GM18520 (cell line): ENCODE measurements at regions not wholly inside any gene's neighbourhood (a gene's known extent, or its start where the extent isn't known, plus 50 kb on each side); places are given as distances from the start of the nearest gene placed in this dataset.
"Not testable (repeated sequence)": the region's sequence is repeated elsewhere in the genome, so short reads cannot be mapped to it uniquely, and the experiment has no call there.

Source experiments
- ATAC-seq: cut with Tn5 transposase; IDR thresholded peaks from one replicate; pipeline ENCODE4 v1.9.1; 2021; ENCODE audit not compliant: unreplicated experiment

DNA sequence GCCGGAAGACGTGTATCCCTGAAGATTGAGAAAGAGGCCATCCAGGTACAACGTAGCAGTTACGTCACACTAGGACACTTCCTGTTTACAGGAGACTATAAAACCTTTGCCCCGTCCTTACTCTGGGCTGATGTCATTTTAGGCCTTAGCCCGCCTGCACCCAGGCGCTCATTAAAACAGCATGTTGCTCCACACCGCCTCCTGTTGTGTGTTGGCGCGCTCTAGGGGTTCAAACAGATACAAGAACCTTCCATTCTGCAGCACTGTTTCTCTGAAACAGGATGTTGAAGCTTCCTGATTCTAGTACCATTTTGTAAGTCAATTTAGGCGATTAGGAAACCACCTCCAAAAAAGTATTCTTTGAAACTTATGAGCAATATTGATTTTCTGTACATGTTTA is 722.1 kb downstream of the PCDH7 start:
- ATAC-seq, result no peak

DNA sequence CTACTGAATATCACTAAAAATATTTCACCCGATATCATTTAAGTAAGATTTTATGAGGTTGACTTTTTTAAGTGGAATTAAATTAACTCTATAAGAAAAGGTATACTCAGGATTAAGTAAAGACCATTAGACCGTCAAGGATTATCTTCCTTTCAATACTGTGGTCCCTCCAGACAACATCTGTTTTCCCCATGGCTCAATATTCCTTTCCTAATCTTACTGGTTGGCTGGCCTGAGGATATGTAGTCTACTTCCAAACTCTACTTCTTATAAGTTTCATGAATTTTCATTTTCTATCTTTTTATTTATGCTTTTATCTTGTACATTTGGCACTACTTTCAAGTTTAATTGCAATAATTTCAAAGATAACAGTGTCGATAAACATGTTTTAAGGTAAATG is 725.4 kb downstream of the PCDH7 start:
- ATAC-seq, result no peak

DNA sequence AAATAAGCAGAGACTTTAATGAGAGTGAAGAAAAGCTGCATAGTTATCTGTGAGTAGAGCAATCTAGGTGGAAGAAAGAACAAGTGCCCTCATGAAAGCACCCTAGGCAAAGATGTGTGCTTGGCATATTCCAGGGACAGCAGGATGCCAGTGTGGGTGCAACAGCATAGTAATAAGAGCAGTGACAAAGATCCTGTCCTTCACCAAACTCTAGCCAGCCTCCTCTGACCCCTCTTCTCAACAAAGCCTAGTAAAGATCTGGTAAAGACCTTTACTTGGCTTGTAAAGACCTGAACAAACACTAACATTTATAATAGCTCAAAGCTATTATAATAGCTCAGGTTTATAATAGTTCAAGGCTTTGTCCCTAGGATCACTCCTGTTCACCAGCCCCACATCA is 735.4 kb downstream of the PCDH7 start:
- ATAC-seq, result no peak

DNA sequence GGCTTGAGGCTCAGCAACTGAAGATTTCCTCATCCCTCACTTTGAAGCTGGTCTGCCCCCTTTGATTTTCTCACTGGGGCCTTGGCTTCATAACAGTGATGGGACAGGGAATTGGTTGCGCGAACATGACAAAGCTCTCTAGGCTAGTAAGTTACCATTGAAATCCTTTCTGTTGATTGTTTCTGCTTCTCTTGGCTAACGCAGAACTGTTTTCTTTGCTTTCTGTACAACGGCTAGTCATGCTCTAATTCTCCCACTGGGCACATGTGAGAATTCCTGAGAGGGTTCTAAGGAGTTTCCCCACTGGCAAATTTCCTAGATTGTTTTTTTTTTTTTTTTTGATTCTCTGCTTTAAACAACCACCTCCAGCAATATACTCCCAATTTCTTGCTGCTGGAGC is 738.6 kb downstream of the PCDH7 start:
- ATAC-seq, result no peak

DNA sequence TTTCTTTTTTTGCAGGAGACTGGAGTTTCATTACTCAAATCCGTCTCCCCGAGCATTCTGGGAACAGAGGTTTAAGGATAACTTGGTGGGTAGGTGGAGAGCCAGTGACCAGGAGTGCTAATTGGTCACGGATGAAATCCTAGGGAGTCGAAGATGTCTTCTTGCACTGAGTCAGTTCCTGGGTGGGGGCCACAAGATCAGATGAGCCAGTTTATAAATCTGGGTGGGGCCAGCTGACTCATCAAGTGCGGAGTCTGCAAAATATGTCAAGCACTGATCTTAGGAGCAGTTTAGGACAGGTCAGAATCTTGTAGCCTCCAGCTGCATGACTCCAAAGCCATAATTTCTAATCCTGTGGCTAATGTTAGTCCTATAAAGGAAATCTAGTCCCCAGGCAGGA is 741.3 kb downstream of the PCDH7 start:
- ATAC-seq, result no peak

DNA sequence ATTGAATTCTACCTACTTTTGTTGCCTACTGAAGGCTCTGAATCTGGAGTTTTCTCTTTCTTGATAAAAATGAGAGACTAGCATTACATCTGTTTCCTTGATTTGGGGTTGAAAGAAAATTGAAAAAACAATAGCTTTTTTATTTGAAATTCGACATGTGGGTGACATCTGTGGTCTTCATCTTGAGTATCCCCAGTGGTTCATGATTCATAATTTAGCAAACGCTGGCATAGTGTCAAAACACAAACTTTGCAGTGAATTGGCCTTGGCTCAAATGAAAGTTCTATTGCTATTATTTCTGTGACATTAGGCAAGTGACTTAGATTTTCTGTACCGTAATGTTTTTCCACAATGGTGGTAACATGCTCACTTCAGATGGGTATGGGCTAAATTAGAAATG is 747.6 kb downstream of the PCDH7 start:
- ATAC-seq, result no peak

DNA sequence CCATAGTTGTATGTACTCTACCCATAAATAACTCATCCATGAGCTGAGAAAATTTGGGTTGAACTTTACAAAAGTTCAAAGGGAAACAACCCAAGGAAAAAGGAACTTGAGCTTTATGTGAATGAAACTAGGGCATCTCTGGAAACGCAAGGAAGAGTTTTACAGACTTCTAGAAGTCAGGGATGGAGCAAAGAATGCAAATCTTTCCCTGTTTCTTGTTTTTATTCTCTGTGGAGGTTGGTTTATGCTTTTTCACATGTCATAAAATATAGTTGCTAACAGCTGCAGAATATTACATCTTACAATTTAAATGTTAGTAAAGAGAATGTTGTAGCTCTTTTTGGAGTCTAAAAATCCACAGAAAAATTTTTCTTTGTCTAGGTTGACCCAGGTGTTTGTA is 754.1 kb downstream of the PCDH7 start:
- no peak for ATAC-seq

DNA sequence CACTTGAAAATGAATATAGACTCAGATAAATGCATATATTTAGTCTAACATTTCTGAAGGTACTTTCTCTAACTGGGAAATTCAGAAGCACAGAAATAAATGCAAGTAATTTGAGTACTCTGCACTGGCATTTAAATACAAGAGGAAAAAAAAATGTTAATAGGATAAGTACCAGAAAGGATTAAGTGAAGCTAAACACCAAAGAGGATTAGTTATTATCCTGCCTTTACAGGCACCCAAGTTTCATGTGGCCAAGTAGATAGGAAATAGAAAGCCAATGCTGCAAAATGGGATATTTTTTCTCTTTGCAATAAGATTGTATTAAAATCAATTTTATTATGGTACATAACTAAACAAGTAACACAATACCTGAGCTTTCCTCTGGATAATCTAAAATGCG is 762.5 kb downstream of the PCDH7 start:
- ATAC-seq, result no peak

DNA sequence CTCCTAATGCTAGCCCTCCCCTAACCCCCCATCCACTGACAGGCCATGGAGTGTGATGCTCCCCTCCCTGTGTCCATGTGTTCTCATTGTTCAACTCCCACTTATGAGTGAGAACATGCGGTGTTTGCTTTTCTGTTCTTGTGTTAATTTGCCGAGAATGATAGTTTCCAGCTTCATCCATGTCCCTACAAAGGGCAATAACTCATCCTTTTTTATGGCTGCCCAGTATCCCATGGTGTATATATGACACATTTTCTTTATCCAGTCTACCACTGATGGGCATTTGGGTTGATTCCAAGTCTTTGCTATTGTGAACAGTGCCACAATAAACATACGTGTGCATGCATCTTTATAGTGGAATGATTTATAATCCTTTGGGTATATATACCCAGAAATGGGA is 779.0 kb downstream of the PCDH7 start:
- not testable (repeated sequence) for ATAC-seq

DNA sequence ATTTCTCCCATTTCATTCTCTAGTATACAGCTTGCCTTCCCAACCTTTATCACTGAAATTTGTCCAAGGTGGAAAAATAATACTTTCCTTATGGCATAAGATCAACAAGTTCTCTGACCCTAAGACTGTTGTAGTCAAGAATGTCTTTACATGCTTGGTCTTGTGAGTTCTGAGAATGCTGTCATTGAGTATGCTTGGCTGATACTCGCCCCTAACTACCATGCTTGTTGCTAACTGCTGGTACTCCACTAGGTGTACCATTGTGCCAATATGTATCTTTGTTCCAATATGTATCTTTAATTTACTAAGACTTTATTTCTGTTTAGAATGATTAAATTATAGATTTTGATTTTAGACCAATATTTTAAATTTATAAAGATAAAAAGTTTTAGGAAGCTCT is 796.4 kb downstream of the PCDH7 start:
- no peak for ATAC-seq

DNA sequence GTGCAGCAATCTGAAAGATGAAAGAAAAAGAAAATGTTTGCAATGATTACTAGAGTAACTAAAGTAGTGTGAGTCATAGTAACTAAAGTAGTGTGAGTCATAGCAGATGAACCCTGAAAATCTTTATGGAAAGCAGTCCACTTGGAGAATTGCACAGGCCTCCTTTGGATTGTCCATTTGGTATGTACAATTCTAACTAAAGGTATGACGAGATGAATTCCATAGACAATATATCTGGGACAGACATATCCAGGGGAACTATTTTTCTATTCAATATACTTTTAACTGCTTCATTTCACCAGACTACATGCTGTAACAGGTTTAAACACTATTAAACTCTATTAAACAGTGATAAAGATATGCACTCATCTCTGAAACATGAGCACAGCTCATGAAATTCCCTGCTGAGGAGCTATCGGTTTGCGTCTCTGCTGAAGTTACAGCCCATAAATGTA is 798.7 kb downstream of the PCDH7 start:
- ATAC-seq, result no peak

DNA sequence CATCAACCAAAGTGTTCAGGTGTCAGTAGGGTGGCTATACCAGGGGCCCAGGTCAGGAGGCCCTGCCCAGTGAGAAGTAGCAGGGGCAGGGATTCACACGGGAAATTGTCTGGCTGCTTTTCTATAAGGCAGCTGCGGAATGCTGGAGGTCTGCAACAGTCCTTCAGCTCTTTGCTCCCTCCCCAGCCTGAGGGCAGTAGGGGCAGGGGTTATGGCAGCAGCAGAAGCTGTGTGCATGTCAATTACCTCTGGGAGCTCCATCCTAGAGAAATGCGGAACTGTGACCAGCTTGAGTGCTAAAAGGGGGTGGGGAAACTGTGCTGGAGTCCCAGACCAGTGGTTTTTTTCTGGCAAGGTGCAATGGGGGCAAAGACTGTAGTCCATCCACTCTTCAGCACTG is 810.4 kb downstream of the PCDH7 start:
- no peak for ATAC-seq

DNA sequence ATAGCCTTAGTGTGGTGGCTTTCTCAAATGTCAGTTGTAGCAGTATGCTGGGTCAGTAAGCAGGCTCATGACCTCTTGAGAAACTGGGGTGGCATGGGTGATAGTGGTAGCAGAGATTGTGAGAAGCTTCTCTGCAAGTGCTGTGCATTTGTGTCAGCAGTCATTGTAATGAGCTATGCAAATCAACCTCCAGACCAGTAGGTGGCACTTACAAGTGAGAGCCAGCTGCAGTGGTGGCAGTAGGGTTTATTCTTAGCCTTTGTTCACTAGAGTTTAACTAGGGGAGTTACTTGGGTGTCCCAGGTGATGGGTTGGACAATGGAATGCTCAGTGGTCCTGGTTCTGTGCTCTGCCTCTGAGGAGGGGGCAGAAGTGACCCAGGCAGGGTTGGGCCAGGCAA is 818.7 kb downstream of the PCDH7 start:
- no peak for ATAC-seq

DNA sequence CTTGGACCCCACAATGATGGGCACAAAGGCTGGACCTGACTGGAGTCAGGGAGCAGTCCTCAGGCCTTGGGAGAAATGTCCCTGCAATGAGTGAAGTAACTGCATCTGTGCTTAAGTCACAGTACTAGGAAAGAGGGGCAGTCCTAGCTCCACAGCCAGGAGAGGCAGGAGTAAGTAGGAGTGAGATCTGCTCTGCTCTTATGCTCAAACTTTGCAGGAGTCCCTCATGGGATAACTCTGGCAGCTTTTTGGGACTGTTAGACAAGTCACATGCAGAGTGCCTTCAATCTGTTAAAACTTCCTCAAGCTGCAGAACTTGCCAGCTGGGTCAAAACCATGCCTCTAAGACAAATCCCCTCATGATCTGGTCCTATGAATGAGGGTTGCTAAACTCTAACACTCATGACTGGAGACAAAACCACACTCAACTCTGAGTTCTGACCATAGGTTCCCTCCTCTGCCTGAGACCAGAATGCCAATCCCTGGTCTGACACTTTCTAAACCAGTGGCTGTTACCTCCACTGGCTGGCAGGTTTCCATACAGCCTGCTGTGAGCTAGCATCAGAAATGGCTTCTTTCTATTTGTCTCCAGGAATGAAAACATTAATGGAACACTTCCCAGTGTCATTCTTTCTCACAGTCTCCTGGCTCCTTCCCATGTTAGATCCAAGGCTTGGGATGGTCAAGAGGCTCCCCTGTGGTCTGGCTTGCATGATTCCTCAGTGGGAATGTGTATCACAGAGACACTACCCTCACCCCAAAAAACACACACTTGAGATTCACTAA is 819.3 kb downstream of the PCDH7 start:
- no peak for ATAC-seq

DNA sequence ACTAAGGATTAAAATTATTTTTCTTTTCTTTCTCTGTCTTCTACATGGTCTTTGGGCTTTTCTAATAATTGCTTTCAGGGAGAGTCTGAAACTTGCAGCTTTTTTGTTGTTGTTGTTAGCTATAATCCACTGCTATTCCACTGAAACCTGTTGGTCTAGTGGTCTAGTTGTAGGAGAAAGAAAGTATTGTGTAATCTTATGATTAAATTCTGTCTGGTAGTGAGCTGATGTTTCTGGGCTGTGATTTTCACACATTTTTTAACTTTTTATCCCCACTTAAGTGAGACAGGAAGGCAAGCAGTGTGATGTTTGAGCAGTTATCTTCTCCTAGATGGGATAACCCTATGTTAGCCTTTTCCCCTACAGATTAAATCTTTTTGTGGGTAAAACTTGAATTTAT is 825.2 kb downstream of the PCDH7 start:
- ATAC-seq, result no peak

DNA sequence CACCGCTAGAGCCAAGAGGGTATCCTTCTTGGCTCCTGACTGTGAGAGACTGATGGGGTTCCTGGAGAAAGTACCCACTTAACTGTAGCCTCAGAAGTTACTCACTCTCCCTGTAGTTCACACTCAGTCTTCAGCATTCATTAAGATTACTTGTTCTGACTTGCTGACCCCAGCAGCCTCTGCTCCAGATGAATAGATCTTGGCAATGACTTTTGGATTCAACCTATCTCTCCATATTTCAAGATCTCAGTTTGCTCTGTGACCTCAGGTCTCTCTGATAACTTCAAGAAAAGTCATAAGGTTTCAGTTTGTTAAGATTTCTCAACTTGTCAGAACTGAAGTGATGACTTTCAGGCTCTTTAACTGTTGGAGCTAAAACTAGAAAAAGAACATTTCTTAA is 825.6 kb downstream of the PCDH7 start:
- no peak for ATAC-seq

DNA sequence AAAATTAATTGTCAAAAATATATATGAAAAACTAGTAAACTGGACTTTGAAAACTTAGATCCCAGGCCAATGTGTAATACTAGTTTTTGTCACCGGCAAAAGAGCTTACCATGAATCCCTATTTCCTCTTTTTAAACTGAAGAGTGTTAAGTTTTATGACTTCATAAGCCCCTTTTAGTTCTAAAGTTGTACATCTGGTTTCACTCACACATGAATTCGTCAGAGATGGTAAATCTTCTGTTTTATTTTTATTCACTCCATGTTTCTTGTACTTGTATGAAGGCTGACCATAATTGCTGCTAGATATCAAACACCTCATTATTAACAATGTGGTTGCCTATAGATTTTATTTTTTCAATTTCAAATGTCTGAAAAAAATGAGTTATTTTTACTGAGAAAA is 827.9 kb downstream of the PCDH7 start:
- ATAC-seq, result no peak

DNA sequence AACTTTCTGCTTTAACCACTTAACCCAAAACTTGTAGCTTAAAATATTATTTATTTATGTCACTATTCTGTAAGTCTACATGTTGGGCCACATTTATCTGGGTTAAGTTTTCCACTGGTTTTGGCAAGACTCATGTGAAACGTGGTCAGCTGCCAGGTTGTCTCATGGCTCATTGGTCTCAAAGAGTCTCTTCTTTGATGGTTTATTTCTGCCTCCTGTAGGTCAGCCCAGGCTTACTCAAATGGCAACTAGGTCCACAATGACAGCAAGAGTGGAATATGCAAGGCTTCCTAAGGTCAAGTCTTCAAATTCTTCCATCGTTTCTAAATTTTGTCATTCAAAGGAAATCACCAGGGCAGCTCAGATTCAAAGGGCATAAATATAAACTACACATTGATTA is 828.7 kb downstream of the PCDH7 start:
- ATAC-seq, result no peak

DNA sequence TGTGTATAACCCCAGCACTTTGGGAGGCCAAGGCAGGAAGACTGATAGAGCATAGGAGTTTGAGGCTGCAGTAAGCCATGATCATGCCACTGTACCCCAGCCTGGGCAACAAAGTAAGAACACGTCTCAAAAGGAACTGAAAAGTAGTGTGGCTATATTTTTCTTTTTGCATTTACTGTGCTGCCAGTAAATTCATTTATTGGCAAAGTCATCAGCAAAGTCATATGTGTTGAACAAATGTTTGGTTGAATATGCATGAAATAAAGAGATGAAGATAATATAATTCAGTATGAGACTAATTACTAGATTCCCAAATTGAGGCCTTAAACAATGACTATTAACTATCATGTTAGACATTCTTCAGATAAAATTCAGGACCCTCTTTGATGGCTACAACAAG is 829.1 kb downstream of the PCDH7 start:
- ATAC-seq, result no peak

DNA sequence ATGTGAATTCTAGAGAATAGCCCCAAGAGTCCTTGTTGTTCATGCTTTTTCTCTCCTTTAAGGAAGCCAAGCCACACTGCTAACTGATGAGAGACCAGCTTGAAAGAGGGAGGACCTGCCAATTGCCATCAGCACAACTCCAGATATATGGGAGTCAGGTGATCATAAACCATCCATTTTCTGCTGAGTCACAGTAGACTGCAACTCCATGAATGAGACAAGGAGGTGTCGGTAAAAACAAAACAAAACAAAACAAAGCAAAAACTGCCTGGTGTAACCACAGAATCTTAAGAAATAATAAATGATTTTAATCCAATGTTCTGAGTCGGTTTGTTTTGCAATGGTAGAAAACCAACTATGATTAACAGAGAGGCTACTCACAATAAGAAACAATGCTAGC is 837.3 kb downstream of the PCDH7 start:
- ATAC-seq, result no peak

DNA sequence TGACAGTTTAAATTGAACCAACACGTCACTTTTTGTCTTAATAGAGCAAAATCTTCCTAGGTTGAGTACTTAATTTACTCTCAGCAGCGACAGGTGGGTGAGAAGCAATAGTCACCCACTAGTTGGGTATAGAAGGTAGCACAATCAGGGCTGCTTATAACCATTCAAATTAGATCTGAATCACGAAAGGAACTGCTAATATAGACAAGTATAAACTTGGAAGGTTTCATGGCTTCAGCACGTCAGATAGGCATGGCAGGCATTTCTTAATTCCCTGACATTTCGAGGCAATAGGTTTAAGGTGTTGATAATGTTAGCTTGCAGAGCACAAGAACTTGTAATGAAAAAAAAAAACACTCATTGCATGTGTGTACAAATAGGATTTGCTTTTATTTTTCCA is 853.4 kb downstream of the PCDH7 start:
- no peak for ATAC-seq

DNA sequence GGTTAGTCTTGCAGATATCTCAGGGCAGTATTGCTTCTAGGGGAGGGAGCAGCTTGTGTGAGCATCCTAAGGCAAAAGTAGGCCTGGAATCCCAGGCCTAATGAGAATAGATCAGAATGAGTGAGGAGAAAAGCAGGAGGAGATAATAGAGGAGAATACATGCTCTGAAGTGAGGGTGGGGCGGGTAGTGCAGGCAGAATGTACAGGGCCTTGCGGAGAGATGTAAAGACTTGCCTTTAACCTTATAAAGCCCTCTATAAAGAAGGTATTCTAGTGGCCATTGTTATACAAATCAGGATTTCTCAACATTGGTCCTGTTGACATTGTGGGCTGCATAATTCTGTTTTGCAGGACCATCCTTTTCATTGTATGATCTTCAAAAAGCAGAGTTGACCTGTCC is 855.3 kb downstream of the PCDH7 start:
- no peak for ATAC-seq

DNA sequence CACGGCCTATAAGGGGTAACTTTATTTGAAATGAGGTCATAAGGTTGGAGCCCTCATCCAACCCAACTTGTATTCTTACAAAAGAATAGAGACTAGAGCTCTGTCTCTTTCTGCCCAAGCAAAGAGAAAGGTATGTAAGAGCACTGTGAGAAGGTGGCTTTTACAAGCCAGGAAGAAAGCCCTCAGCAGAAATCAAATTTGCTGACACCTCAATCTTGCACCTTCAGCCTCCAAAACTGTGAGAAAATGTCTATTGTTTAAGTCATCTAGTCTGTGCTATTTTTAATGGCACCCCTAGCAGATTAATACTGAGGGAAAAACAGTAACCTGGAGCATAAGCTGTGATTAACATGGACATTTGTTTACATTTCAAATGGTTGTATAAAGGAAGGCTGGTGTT is 860.7 kb downstream of the PCDH7 start:
- no peak for ATAC-seq
